Central memory CD8-positive, alpha-beta T cell (primary cell): ENCODE measurements at regions not wholly inside any gene's neighbourhood (a gene's known extent, or its start where the extent isn't known, plus 50 kb on each side); places are given as distances from the start of the nearest gene placed in this dataset.

Source experiments
- ATAC-seq: fragments of 150-1000 bp; cut with Tn5 transposase; replicated peaks from 2 replicates; pipeline ENCODE4 v1.10.0; 2022; ENCODE audit warnings: mild to moderate bottlenecking, moderate FRiP score, moderate number of reproducible peaks; ENCODE audit not compliant: poor library complexity, severe bottlenecking; ENCODE audit errors: extremely low read depth
- DNase-seq, 2 donors: peaks; one replicate each; pipeline ENCODE4 v3.0.0; 2021; ENCODE audit warnings: low spot score in 2 of 2
- H3K27ac Mint-ChIP-seq: one replicate; pipeline ENCODE4 v1.8.0; 2022; ENCODE audit warnings: low read depth, mild to moderate bottlenecking, moderate library complexity, mixed read lengths
- H3K27me3 Mint-ChIP-seq: one replicate; pipeline ENCODE4 v1.8.0; 2022; ENCODE audit warnings: mixed read lengths
- H3K36me3 Mint-ChIP-seq: one replicate; pipeline ENCODE4 v1.8.0; 2022; ENCODE audit warnings: mild to moderate bottlenecking, moderate library complexity, mixed read lengths; ENCODE audit not compliant: insufficient read depth
- H3K4me1 Mint-ChIP-seq: one replicate; pipeline ENCODE4 v1.8.0; 2022; ENCODE audit warnings: mixed read lengths
- H3K4me3 Mint-ChIP-seq: one replicate; pipeline ENCODE4 v1.8.0; 2022; ENCODE audit warnings: mild to moderate bottlenecking, moderate library complexity, mixed read lengths
- H3K9me3 Mint-ChIP-seq: one replicate; pipeline ENCODE4 v1.8.0; 2022; ENCODE audit warnings: mixed read lengths

DNA sequence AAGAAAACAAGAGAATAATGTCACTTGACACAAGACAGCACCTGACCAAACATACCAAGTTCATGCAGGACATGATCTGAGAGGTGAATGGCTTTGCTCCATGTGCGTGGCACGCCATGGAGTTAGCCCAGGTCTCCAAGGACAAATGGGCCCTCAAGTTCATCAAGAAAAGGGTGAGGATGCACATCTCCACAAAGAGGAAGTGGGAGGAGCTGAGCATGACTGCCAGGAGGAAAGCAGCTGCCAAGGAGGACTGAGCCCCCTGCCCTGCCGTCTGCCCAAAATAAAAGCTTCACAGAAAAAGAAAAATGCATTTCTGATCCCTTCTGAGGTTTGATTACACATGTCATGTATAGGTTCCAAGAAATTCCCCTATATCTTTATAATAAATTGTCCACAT lies 82.0 kb upstream of the TSHZ2 start:
- Mint-ChIP-seq H3K27me3 (peaks cover 85% of the 10 kb centered on the region), H3K4me3 (no peak overlapping the region), H3K4me1 (no peaks in the 10 kb centered on the region), H3K9me3 (no peaks in the 10 kb centered on the region), H3K36me3 (no peaks in the 10 kb centered on the region), H3K27ac (no peak overlapping the region)
- DNase-seq (no peak), ATAC-seq (no peak)

DNA sequence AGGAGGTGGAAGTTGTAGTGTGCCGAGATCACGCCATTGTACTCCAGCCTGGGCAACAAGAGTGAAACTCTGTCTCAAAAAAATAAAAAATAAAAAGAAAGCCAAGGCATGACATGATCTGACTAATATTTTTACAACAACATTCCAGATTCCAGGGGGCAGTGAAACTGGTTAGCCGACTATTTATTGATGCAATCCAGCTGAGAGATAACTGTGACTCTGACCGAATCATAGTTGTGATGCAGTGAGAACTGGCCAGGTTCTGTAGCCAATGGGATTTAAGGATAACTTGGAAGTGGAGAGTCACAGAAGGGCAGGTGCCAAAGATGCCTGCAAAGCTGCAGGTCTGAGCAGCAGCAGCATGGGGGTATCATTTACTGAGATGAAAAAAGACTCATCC lies 82.9 kb upstream of the TSHZ2 start:
- H3K27ac Mint-ChIP-seq = no peak overlapping the region
- no peaks in the 10 kb centered on the region for H3K9me3 Mint-ChIP-seq
- H3K4me1 Mint-ChIP-seq = no peaks in the 10 kb centered on the region
- no peak overlapping the region for H3K4me3 Mint-ChIP-seq
- DNase-seq = no peak
- H3K27me3 Mint-ChIP-seq = peaks cover 85% of the 10 kb centered on the region
- no peak for ATAC-seq
- no peaks in the 10 kb centered on the region for H3K36me3 Mint-ChIP-seq

DNA sequence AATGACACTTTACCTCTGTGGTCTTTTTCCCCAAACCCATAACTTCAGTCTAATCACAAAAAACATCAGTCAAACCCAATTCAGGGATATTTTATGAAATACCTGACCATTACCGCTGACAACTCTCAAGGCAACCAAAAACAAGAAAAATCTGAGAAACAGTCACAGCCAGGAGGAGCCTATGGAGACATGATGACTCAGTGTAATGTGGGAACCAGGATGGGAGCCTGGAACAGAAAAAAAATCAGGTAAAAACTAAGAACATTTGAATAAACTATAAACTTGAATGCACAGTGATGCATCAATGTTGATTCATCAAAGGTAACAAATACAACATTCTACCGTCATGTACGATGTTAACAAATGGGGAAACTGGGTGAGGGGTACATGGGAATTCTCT lies 84.1 kb upstream of the TSHZ2 start:
- DNase-seq (no peak), ATAC-seq (no peak)
- H3K27me3 Mint-ChIP-seq = peaks cover 82% of the 10 kb centered on the region
- H3K4me3 Mint-ChIP-seq = no peak overlapping the region
- H3K36me3 Mint-ChIP-seq = no peaks in the 10 kb centered on the region
- no peaks in the 10 kb centered on the region for H3K4me1 Mint-ChIP-seq
- no peaks in the 10 kb centered on the region for H3K9me3 Mint-ChIP-seq
- H3K27ac Mint-ChIP-seq = no peak overlapping the region

DNA sequence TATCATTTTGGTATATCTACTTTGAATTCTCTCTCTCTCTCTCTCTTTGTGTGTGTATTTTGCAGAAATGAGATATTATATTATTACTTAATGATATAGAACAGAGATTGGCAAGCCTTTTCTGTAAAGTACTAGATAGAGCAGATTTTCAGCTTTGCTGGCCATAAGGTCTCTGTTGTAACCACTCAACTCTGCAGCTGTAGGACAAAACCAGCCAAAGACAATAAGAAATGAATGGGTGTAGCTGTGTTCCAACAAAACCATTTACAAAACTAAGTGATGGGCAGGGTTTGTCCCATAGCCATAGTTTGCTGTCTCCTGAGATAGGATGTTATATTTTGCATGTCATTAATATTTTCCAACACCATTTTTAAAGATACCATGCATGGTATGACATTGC lies 91.2 kb upstream of the TSHZ2 start:
- ATAC-seq = no peak
- Mint-ChIP-seq H3K27ac (no peak overlapping the region), H3K4me1 (no peaks in the 10 kb centered on the region), H3K9me3 (no peaks in the 10 kb centered on the region), H3K36me3 (no peaks in the 10 kb centered on the region), H3K4me3 (no peak overlapping the region), H3K27me3 (peaks cover 40% of the 10 kb centered on the region)
- no peak for DNase-seq

DNA sequence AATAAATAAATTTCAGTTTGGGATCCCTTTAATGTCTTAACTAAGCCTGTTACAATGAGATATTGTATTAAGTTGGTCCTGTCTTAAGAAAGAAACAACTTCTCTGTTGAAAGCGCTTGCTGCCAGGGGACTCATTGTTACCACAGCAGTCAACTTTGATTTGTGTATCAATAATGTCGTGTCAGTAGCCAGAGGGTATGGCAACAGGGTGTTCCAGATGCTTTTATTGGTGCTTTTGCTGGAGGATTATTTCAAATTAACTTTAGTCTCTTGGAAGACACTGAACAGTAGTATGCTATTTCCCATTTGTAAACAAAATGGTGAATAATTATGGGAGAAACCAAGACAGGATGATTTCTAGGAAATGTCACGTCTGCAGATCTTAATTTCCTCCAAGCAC lies 91.9 kb upstream of the TSHZ2 start:
- DNase-seq = no peak
- H3K4me3 Mint-ChIP-seq = no peak overlapping the region
- H3K27ac Mint-ChIP-seq = no peak overlapping the region
- H3K9me3 Mint-ChIP-seq = no peaks in the 10 kb centered on the region
- no peaks in the 10 kb centered on the region for H3K4me1 Mint-ChIP-seq
- ATAC-seq = no peak
- H3K36me3 Mint-ChIP-seq = no peaks in the 10 kb centered on the region
- H3K27me3 Mint-ChIP-seq = peaks cover 34% of the 10 kb centered on the region

DNA sequence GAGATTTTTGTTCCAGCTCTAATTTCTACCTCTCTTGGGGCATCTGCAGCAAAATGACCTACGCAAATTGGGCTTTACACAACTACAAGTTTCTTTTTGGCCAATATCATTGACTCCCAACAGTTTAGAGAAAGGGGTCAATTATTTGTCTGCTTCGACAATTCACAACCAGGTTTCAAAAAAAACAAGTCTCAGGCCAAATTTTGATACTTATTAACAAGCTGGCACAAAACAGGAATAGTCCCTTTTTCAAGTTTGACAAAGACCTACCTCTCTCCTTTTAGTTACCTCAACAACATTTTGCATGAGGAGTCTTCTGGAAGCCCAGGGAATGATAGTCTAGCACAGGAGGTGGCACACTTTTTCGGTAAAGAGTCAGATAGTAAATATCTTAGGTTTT lies 97.9 kb upstream of the TSHZ2 start:
- Mint-ChIP-seq H3K27me3 (peaks cover 15% of the 10 kb centered on the region), H3K36me3 (no peaks in the 10 kb centered on the region), H3K9me3 (no peaks in the 10 kb centered on the region), H3K27ac (no peak overlapping the region), H3K4me1 (no peaks in the 10 kb centered on the region), H3K4me3 (no peak overlapping the region)
- ATAC-seq = no peak
- no peak for DNase-seq

DNA sequence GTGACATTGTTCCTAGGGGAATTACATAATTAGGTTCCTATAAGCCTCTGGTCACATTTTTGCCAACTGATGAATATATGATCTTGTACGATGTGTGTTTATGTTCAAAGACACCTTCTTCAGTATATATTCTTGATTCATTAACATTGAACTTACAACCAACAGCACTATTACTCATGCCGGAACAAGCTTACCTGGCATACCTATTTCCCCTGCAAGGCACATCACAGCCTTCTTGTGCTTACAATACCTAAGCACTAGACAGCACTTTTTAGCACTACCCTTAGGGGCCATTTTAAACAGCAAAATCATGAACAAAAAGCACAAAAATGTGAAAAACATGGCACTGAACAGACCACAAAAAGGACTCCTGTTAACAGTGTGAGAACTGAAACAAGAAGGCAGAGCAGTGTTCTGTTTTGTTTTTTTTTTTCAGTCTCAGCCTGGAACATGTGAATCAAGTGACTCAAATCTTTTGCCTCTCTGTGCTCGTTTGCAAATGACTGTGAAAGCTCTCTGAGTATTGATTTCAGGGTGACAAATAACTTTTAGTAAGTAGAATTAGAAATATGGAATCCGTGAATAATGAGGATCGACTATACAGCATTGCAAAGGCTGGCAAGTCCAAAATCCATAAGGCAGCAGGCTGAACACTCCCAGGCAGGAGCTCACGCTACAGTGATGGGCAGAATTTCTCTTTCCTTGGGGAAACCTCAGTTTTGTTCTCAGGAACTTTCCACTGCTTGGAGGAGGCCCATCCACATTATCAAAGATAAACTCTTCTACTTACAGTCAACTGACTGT lies 102.3 kb upstream of the TSHZ2 start:
- no peak overlapping the region for H3K4me3 Mint-ChIP-seq
- ATAC-seq = no peak
- DNase-seq = no peak
- H3K4me1 Mint-ChIP-seq = no peaks in the 10 kb centered on the region
- H3K27ac Mint-ChIP-seq = no peak overlapping the region
- H3K27me3 Mint-ChIP-seq = peaks cover 7% of the 10 kb centered on the region
- no peaks in the 10 kb centered on the region for H3K36me3 Mint-ChIP-seq
- H3K9me3 Mint-ChIP-seq = no peaks in the 10 kb centered on the region

DNA sequence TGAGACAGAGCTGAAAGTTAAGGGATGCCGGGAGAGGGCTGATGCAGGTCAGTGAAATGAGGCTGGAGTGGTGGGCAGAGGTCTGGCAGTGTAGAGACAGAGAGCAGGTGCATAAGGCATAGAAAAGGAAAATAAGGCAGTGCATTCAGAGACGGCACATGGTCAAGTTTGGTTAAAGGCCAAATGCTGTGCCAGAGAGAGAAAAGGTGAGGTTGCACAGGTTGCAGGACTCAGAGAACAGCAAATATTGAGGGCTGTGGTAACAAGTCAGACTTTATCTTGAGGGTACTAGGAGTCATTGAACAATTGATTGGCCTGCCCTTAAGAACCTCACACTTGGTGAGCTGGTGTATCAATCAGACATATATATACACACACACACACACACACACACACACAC lies 102.9 kb upstream of the TSHZ2 start:
- peaks cover 9% of the 10 kb centered on the region for H3K27me3 Mint-ChIP-seq
- H3K4me1 Mint-ChIP-seq = no peaks in the 10 kb centered on the region
- H3K36me3 Mint-ChIP-seq = no peaks in the 10 kb centered on the region
- no peak overlapping the region for H3K4me3 Mint-ChIP-seq
- no peak overlapping the region for H3K27ac Mint-ChIP-seq
- no peaks in the 10 kb centered on the region for H3K9me3 Mint-ChIP-seq
- DNase-seq (no peak), ATAC-seq (no peak)

DNA sequence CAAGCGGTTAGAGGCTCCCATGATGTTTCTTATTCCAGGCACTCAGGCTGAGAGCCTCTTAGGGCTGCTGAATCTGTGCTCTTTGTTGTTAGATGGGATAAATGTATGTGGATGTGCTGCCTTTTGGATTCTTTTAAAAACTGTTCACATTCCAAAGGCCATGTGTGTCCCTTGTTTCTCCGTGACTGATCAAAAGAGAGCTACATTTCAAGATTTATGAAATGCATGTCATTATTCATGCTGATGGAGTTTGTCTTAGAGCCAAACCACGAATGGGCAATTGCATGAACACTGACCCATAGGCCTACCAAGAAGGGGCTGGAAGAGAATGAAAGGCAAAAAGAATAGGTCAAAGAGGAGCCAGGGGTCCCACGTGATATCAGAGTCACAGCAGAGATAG lies 104.9 kb upstream of the TSHZ2 start:
- DNase-seq (no peak), ATAC-seq (no peak)
- no peaks in the 10 kb centered on the region for H3K4me1 Mint-ChIP-seq
- H3K36me3 Mint-ChIP-seq = no peaks in the 10 kb centered on the region
- peaks cover 20% of the 10 kb centered on the region for H3K27me3 Mint-ChIP-seq
- no peaks in the 10 kb centered on the region for H3K9me3 Mint-ChIP-seq
- H3K27ac Mint-ChIP-seq = no peak overlapping the region
- no peak overlapping the region for H3K4me3 Mint-ChIP-seq

DNA sequence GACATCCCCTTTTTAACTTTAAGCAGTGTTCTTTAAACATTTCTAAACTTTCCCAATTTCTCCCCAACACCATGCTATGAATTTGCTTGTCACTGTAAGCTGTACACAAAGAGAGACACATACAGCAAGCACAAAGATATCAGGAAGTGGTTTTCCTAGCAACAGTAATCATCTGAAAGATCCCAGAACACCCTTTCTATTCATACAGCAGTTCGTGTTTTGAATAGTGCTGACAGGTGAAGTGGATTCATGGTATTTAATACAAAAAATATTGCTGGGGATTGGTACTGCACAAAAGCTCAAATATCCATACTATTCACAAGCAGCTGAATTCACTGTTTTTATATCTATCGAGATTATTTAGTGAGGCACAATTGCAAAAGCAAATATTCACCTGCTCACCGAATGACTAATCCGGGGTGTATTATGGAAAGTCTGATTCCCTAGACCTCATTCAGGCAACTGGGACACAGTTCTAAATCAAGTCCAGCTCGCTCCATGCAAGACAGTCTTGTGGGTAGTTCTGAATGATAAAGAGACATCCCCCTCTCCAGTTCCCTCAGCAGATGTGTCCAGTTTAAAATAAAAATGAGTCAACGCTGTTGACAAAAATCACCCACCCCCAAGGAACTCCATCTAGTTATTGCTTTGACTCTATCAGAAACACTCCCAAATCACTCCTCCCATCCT lies 107.1 kb upstream of the TSHZ2 start:
- ATAC-seq = no peak
- DNase-seq = no peak
- peaks cover 26% of the 10 kb centered on the region for H3K27me3 Mint-ChIP-seq
- H3K4me3 Mint-ChIP-seq = no peak overlapping the region
- H3K9me3 Mint-ChIP-seq = no peaks in the 10 kb centered on the region
- no peaks in the 10 kb centered on the region for H3K4me1 Mint-ChIP-seq
- H3K36me3 Mint-ChIP-seq = no peaks in the 10 kb centered on the region
- H3K27ac Mint-ChIP-seq = no peak overlapping the region

DNA sequence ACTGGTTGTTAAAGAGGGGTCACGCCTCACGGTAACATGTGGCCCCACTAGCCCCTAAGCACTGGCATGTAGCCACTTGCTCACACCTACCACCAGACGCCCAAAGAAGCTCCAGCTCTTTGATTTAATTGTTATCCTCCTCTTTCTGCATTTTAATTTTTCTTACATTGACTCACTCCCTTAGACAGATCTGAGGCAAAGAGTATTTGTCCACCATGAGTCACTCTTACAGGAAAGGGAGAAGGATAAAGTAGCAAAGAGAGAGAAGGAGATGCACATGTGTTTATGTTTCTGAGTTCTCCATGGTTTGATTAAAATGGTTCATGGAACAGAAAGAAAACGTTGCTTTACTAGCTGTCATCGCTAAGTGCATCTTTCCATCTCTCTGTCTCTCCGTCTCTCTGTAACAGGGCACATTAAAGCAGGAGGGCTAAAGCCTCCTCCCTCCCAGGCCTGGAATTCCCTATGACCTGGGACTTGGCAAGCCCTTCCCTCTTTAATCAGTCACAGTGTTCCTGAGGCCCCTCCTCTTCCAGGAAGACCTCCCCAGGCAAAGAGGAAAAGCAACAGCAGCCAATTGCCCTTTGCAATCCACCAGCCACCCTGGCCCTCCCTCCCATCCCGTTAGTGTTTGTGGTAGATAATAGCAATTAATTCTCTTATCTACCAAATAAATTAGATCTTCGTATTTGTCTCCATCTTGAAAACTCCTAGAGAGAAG lies 112.8 kb upstream of the TSHZ2 start:
- H3K27me3 Mint-ChIP-seq = peaks cover 43% of the 10 kb centered on the region
- no peak overlapping the region for H3K27ac Mint-ChIP-seq
- no peak overlapping the region for H3K4me3 Mint-ChIP-seq
- no peaks in the 10 kb centered on the region for H3K4me1 Mint-ChIP-seq
- no peak for DNase-seq
- no peak for ATAC-seq
- no peaks in the 10 kb centered on the region for H3K36me3 Mint-ChIP-seq
- H3K9me3 Mint-ChIP-seq = peaks cover 6% of the 10 kb centered on the region

DNA sequence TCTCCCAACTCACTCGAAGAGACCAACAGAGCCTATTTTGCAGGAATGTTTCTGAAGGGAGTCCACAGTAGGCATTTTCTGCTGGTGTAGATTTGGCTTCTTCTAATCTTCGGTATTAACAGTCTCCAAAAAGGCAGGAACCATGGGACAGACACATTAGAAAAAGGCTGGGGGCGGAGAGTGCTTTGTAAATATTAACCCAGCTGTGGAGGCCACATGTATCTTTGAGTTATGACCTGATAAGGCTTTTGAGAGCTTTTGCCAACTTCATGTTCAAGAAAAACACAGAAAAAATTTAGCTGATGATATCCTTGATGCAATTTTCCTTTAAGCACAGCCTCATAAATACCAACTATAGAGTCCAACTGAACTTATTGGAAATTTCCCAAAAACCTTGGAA lies 119.4 kb upstream of the TSHZ2 start:
- DNase-seq (no peak), ATAC-seq (no peak)
- Mint-ChIP-seq H3K36me3 (no peaks in the 10 kb centered on the region), H3K9me3 (peaks cover 6% of the 10 kb centered on the region), H3K27me3 (peaks cover 9% of the 10 kb centered on the region), H3K4me1 (no peaks in the 10 kb centered on the region), H3K4me3 (no peak overlapping the region), H3K27ac (no peak overlapping the region)
